K562 (cell line): ENCODE measurements at regions not wholly inside any gene's neighbourhood (a gene's known extent, or its start where the extent isn't known, plus 50 kb on each side); places are given as distances from the start of the nearest gene placed in this dataset.

ENCODE experiments used
- ATAC-seq: fragments of 200-7000 bp; cut with Tn5 transposase; 3 replicates; pipeline ENCODE4 v1.9.1; 2020; ENCODE audit warnings: moderate library complexity
- BruUV-seq: library from RNA; stranded (reverse); fragments of 400-500 nt; replicated peaks from 2 replicates; lab custom pipeline; 2021; lab: Mats Ljungman, UMichigan
- CTCF ChIA-PET: fragments of 300-600 bp; formaldehyde crosslinking; extraction: SDS; loops from one replicate; lab custom pipeline; 2021; ENCODE audit warnings: low intra/inter-chr PET ratio; lab: Yijun Ruan, JAX
- POLR2A ChIA-PET: fragments of 300-600, 350-650 bp; sonication (Branson Sonifier 250); formaldehyde crosslinking; extraction: SDS; loops from one replicate; lab custom pipeline; 2021; ENCODE audit warnings: antibody characterized with exemption, inconsistent platforms; lab: Yijun Ruan, JAX
- DNase-seq, 4 experiments: peaks; one replicate each; pipeline versions ENCODE4 v3.0.0 to v3.0.0-alpha.2; 2011 to 2018; ENCODE audit warnings: low spot score in 3 of 4, mixed read lengths in 3 of 4; ENCODE audit errors: extremely low read depth in 1 of 4
- FAIRE-seq: peaks from 2 replicates; lab custom pipeline; 2011; peaks lifted over from hg19 to GRCh38; lab: Jason Lieb, UNC
- H2AFZ ChIP-seq: 2 replicates; pipeline ENCODE4 v1.6.0; 2011; ENCODE audit warnings: low read depth, low read length, control low read depth, inconsistent platforms
- H3K27ac ChIP-seq: fragments of 200-600 bp; 3 replicates; pipeline ENCODE4 v1.8.0; 2011; ENCODE audit warnings: low read depth, mild to moderate bottlenecking, control low read depth, inconsistent platforms, low read length, moderate library complexity, mixed read lengths; ENCODE audit errors: extremely low read depth
- H3K27me3 ChIP-seq, 2 experiments: fragments of 300-600 bp in 1 of 2; 2 replicates in 1 of 2; 3 replicates in 1 of 2; pipeline versions ENCODE4 v1.6.0 to v1.8.0; 2011; ENCODE audit warnings: inconsistent platforms in 2 of 2, low read length in 2 of 2, mild to moderate bottlenecking in 1 of 2, mixed read lengths in 1 of 2, moderate library complexity in 1 of 2; ENCODE audit not compliant: control insufficient read depth in 2 of 2, insufficient read depth in 2 of 2
- H3K36me3 ChIP-seq: fragments of 300-600 bp; 3 replicates; pipeline ENCODE4 v1.8.0; 2011; ENCODE audit warnings: mild to moderate bottlenecking, low read length, inconsistent platforms; ENCODE audit not compliant: control insufficient read depth, insufficient read depth
- H3K4me1 ChIP-seq, 2 experiments: fragments of 200-600 bp in 1 of 2; replicated peaks in 1 of 2; 2 replicates in 1 of 2; 3 replicates in 1 of 2; pipeline versions ENCODE4 v1.5.1 to v1.8.0; 2011; ENCODE audit warnings: inconsistent platforms in 2 of 2, low read length in 2 of 2, mild to moderate bottlenecking in 1 of 2, mixed read lengths in 1 of 2, moderate library complexity in 1 of 2; ENCODE audit not compliant: control insufficient read depth in 2 of 2, insufficient read depth in 2 of 2
- H3K4me2 ChIP-seq: 2 replicates; pipeline ENCODE4 v1.6.1; 2011; ENCODE audit warnings: low read length, control low read depth, inconsistent platforms, mixed read lengths; ENCODE audit not compliant: insufficient read depth
- H3K4me3 ChIP-seq: fragments of 200-600 bp; sonication (generic), shearing (Covaris generic); 2 replicates; pipeline ENCODE4 v1.5.1; 2016; ENCODE audit warnings: control low read depth, inconsistent platforms
- H3K79me2 ChIP-seq: fragments of 200-600 bp; 3 replicates; pipeline ENCODE4 v1.8.0; 2011; ENCODE audit warnings: low read length, inconsistent platforms; ENCODE audit not compliant: control insufficient read depth, insufficient read depth
- H3K9ac ChIP-seq, 2 experiments: 2 replicates each; pipeline versions ENCODE4 v1.6.0 to v1.6.1; 2011; ENCODE audit warnings: low read depth in 2 of 2, low read length in 2 of 2, control low read depth in 1 of 2, inconsistent platforms in 1 of 2, mild to moderate bottlenecking in 1 of 2, mixed read lengths in 1 of 2; ENCODE audit not compliant: insufficient read depth in 1 of 2
- H3K9me1 ChIP-seq: one replicate; pipeline ENCODE4 v1.6.0; 2011; ENCODE audit warnings: inconsistent platforms, mild to moderate bottlenecking, low read length, moderate library complexity; ENCODE audit not compliant: control insufficient read depth, insufficient read depth
- H3K9me3 ChIP-seq: replicated peaks from 2 replicates; pipeline ENCODE4 v1.5.1; 2011; ENCODE audit warnings: low read depth, low read length, inconsistent platforms; ENCODE audit not compliant: control insufficient read depth, insufficient read depth
- H4K20me1 ChIP-seq: replicated peaks from 2 replicates; pipeline ENCODE4 v1.6.1; 2011; ENCODE audit warnings: low read length, inconsistent platforms, mixed read lengths; ENCODE audit not compliant: control insufficient read depth, insufficient read depth
- EP300 ChIP-seq: IDR thresholded peaks from 2 replicates; pipeline ENCODE4 v1.6.1; 2012; ENCODE audit warnings: low read length, improper control_type of control experiment
- MNT ChIP-seq, 2 experiments: fragments of 450-650 bp; conservative IDR thresholded peaks; 2 replicates each; pipeline ENCODE4 v1.6.1; 2017; ENCODE audit warnings: mild to moderate bottlenecking in 2 of 2, moderate library complexity in 2 of 2
- MTA3 ChIP-seq: fragments of 450-650 bp; formaldehyde crosslinking; IDR thresholded peaks from 2 replicates; pipeline ENCODE4 v1.6.1; 2017; ENCODE audit warnings: mild to moderate bottlenecking, borderline replicate concordance
- RAD21 ChIP-seq, 2 experiments: fragments of 250-450 bp in 1 of 2; fragments of 450-650 bp in 1 of 2; sonication (Bioruptor Pico) in 1 of 2; formaldehyde crosslinking in 1 of 2; IDR thresholded peaks in 1 of 2; conservative IDR thresholded peaks in 1 of 2; 2 replicates each; pipeline versions ENCODE4 v1.4.0 to v1.8.0; 2020 to 2022; ENCODE audit warnings: mild to moderate bottlenecking in 2 of 2, moderate library complexity in 1 of 2
- TFE3 ChIP-seq: fragments of 450-650 bp; formaldehyde crosslinking; IDR thresholded peaks from 2 replicates; pipeline ENCODE4 v1.4.0; 2020; ENCODE audit warnings: mild to moderate bottlenecking, mixed read lengths
- ZMIZ1 ChIP-seq, 2 experiments: fragments of 150-350 bp in 1 of 2; IDR thresholded peaks; 2 replicates each; pipeline ENCODE4 v1.6.1; 2012 to 2016; ENCODE audit warnings: low read depth in 2 of 2, low read length in 2 of 2, mild to moderate bottlenecking in 1 of 2, moderate library complexity in 1 of 2
- ZNF239 ChIP-seq: fragments of 250-450 bp; sonication (Bioruptor Pico); IDR thresholded peaks from 2 replicates; pipeline ENCODE4 v1.4.0; 2020; ENCODE audit warnings: mild to moderate bottlenecking
- ZNF398 ChIP-seq: fragments of 250-450 bp; sonication (Bioruptor Pico); IDR thresholded peaks from 2 replicates; pipeline ENCODE4 v1.8.0; 2021; ENCODE audit warnings: moderate library complexity, mild to moderate bottlenecking, inconsistent platforms
- ZSCAN32 ChIP-seq: fragments of 450-650 bp; formaldehyde crosslinking; IDR thresholded peaks from 2 replicates; pipeline ENCODE4 v1.4.0; 2020; ENCODE audit warnings: mild to moderate bottlenecking, moderate library complexity
- WGBS: fragments of 100-300 bp; shearing (Covaris generic); methylation state at CpG from one replicate; pipeline ENCODE4 v1.1.6; 2016; ENCODE audit warnings: low coverage, mixed read lengths; ENCODE audit not compliant: insufficient coverage; ENCODE audit errors: missing lambda C conversion rate; 5-methylcytosine and 5-hydroxymethylcytosine counted together
- in situ Hi-C: fragments of 300-500 bp; cut with MboI; formaldehyde crosslinking; loops from 4 replicates; pipeline ENCODE4 v1.15.0; 2018; ENCODE audit warnings: inconsistent platforms, mixed read lengths
- intact Hi-C: fragments of 100-400 bp; cut with micrococcal nuclease; formaldehyde crosslinking; loops from 2 replicates; pipeline ENCODE4 v1.14.2; 2022

- TF ChIP-seq ZNF398: no peak
- TF ChIP-seq, all 486 proteins: peak for 1
Observed at GRCh38 chr18:30862900-30863299, 179.6 kb downstream of the DSC3 start (continued).

- ChIA-PET POLR2A (no interaction called here), CTCF (no interaction called here)
- no peak for TF ChIP-seq ZMIZ1 (IDR thresholded peaks at IDR 0.05; ENCODE audit: low read depth in 2 of 2, low read length in 2 of 2)
- no peak for TF ChIP-seq EP300
- no peak for TF ChIP-seq ZNF239 (CRISPR knock-in tag)
- no peak for TF ChIP-seq ZSCAN32 (CRISPR knock-in tag)
- TF ChIP-seq MTA3: no peak
- no peak for TF ChIP-seq MNT (conservative IDR thresholded peaks at IDR 0.05)
- no peak for TF ChIP-seq TFE3 (CRISPR knock-in tag)
- TF ChIP-seq RAD21 (CRISPR knock-in tag; conservative IDR thresholded peaks at IDR 0.05 in 1 of 2, IDR thresholded peaks at IDR 0.05 in 1 of 2): no peak
- H3K36me3 ChIP-seq: no peaks in the 10 kb centered on the region
- H4K20me1 ChIP-seq: no peaks in the 10 kb centered on the region
- H3K9me3 ChIP-seq: no peaks in the 10 kb centered on the region
- H3K9me1 ChIP-seq: no peaks in the 10 kb centered on the region
- ATAC-seq (no peak), FAIRE-seq (no peak), DNase-seq (no peak)
- in situ Hi-C loops: no loop called here
- WGBS: 27% methylated on average over 3 of the region's 3 CpGs
- H3K9ac ChIP-seq: no peak overlapping the region
- H3K79me2 ChIP-seq: no peaks in the 10 kb centered on the region
- intact Hi-C loops: no loop called here
- H3K27me3 ChIP-seq: no peaks in the 10 kb centered on the region
- H2AFZ ChIP-seq: peak overlapping the region; percentile 33; the same call in 1 of the 2 replicates
- BruUV-seq: no TSS peak
- H3K4me3 ChIP-seq: no peak overlapping the region
- no peak overlapping the region for H3K27ac ChIP-seq
- no peak overlapping the region for H3K4me2 ChIP-seq
- H3K4me1 ChIP-seq: peaks cover 0 to 4% of the 10 kb centered on the region in 2 experiments; a peak in 1 of 5 replicates
Observed at GRCh38 chr18:30860741-30861140, 181.8 kb downstream of the DSC3 start.
